M059J (cell line): ENCODE measurements at regions not wholly inside any gene's neighbourhood (a gene's known extent, or its start where the extent isn't known, plus 50 kb on each side); places are given as distances from the start of the nearest gene placed in this dataset.
"Not testable (repeated sequence)": the region's sequence is repeated elsewhere in the genome, so short reads cannot be mapped to it uniquely, and the experiment has no call there.

Experiments
- DNase-seq: peaks from one replicate; pipeline ENCODE4 v3.0.0-alpha.2; 2012; ENCODE audit warnings: low read depth

- DNase-seq: no peak
Measured at GRCh38 chr6:159522877-159523547, 170.0 kb downstream of the SOD2 start.

- DNase-seq: no peak
Measured at GRCh38 chr6:159521962-159522361, 171.1 kb downstream of the SOD2 start.

GRCh38 chr6:159520002-159520401 is 173.0 kb downstream of the SOD2 start:
- DNase-seq: no peak

GRCh38 chr6:159515811-159516210 is 177.2 kb downstream of the SOD2 start:
- DNase-seq: not testable (repeated sequence)

- DNase-seq: no peak
Measured at GRCh38 chr6:159513914-159514313, 179.1 kb downstream of the SOD2 start.

- DNase-seq: no peak
Measured at GRCh38 chr6:159513074-159513720, 179.8 kb downstream of the SOD2 start.

- DNase-seq: no peak
Measured at GRCh38 chr6:159512571-159512970, 180.5 kb downstream of the SOD2 start.

- DNase-seq: no peak
Measured at GRCh38 chr6:159512104-159512503, 180.9 kb downstream of the SOD2 start.

GRCh38 chr6:159510141-159510540 is 182.9 kb downstream of the SOD2 start:
- DNase-seq: no peak

GRCh38 chr6:159508931-159509330 is 184.1 kb downstream of the SOD2 start:
- DNase-seq: no peak

GRCh38 chr6:159506048-159506447 is 187.0 kb downstream of the SOD2 start:
- no peak for DNase-seq

GRCh38 chr6:159505140-159505922 is 187.7 kb downstream of the SOD2 start:
- no peak for DNase-seq

GRCh38 chr6:159501558-159501957 is 191.5 kb downstream of the SOD2 start:
- no peak for DNase-seq

- no peak for DNase-seq
Measured at GRCh38 chr6:159499034-159499433, 194.0 kb downstream of the SOD2 start.

GRCh38 chr6:159494586-159494972 is 198.5 kb downstream of the SOD2 start:
- no peak for DNase-seq

- peak; percentile 6 for DNase-seq
Measured at GRCh38 chr6:159493898-159494585, 199.0 kb downstream of the SOD2 start.

- DNase-seq: no peak
Measured at GRCh38 chr6:159493231-159493897, 199.7 kb downstream of the SOD2 start.

- DNase-seq: no peak
Measured at GRCh38 chr6:159490298-159490937, 202.6 kb downstream of the SOD2 start.

GRCh38 chr6:159487636-159488035 is 205.4 kb downstream of the SOD2 start:
- peak; percentile 19 for DNase-seq

- DNase-seq: no peak
Measured at GRCh38 chr6:159483259-159483658, 209.8 kb downstream of the SOD2 start.

GRCh38 chr6:159481897-159482296 is 211.1 kb downstream of the SOD2 start:
- no peak for DNase-seq
